Right cardiac atrium (tissue), 5 donors: ENCODE measurements at regions not wholly inside any gene's neighbourhood (a gene's known extent, or its start where the extent isn't known, plus 50 kb on each side); places are given as distances from the start of the nearest gene placed in this dataset.

Source experiments
- ATAC-seq, 2 donors: fragments of 200-7000 bp; cut with Tn5 transposase; one replicate each; pipeline versions ENCODE4 v1.8.0 to v1.9.1; 2020; ENCODE audit warnings: moderate library complexity in 2 of 2, mild to moderate bottlenecking in 1 of 2
- DNase-seq, 3 donors: peaks; one replicate each; pipeline ENCODE4 v3.0.0-alpha.2; 2020
- H3K27ac ChIP-seq: one replicate; pipeline ENCODE4 v1.5.1; 2013; ENCODE audit warnings: mild to moderate bottlenecking, low read length, control low read depth, moderate library complexity
- H3K27me3 ChIP-seq: one replicate; pipeline ENCODE4 v1.6.1; 2013; ENCODE audit not compliant: control insufficient read depth, insufficient read depth
- H3K4me1 ChIP-seq: one replicate; pipeline ENCODE4 v1.6.1; 2013; ENCODE audit warnings: low read length; ENCODE audit not compliant: control insufficient read depth, insufficient read depth
- H3K4me3 ChIP-seq: one replicate; pipeline ENCODE4 v1.5.1; 2013; ENCODE audit warnings: low read length, control low read depth
- H3K9me3 ChIP-seq: one replicate; pipeline ENCODE4 v1.6.1; 2013; ENCODE audit warnings: low read length; ENCODE audit not compliant: control insufficient read depth
- WGBS: extraction: QIAGEN DNeasy Blood & Tissue Kit; methylation state at CpG from one replicate; pipeline ENCODE4 v1.1.7; 2013; 5-methylcytosine and 5-hydroxymethylcytosine counted together
- intact Hi-C, 4 donors: fragments of 100-400 bp; cut with DNase I; formaldehyde crosslinking; loops; one replicate each; pipeline versions ENCODE4 v1.11.0 to v1.14.0; 2022 to 2023
- donor health status: healthy with polysubstance abuse.
- donor health status: DM: no; HTN: yes; CAD: no.
- donor health status: DM: no; HTN: no; CAD: no.
- donor health status: DM: no; HTN: yes; CAD: no; lungs with severe emphysema.
- donor health status: DM: yes; HTN: yes; CAD: no.

- DNase-seq = no peak
- H3K27ac ChIP-seq = no peak overlapping the region
- no peaks in the 10 kb centered on the region for H3K4me1 ChIP-seq
- H3K9me3 ChIP-seq = no peaks in the 10 kb centered on the region
- intact Hi-C loops = no loop called here
- 92% methylated on average over 1 of the region's 1 CpG for WGBS
- H3K4me3 ChIP-seq = no peak overlapping the region
- ATAC-seq = no peak
- no peaks in the 10 kb centered on the region for H3K27me3 ChIP-seq
Observed at GRCh38 chr9:22288661-22289060, 158.0 kb upstream of the DMRTA1 start.

- H3K4me3 ChIP-seq = no peak overlapping the region
- WGBS = 23% methylated on average over 2 of the region's 2 CpGs
- ATAC-seq (no peak), DNase-seq (no peak)
- no peaks in the 10 kb centered on the region for H3K4me1 ChIP-seq
- no peaks in the 10 kb centered on the region for H3K9me3 ChIP-seq
- H3K27ac ChIP-seq = no peak overlapping the region
- intact Hi-C loops = loop anchor here in 2 of 4 donors (5.0 to 10.0 kb wide), 2 partner anchors 148 to 150 kb away; no protein-coding TSS in a partner anchor
- no peaks in the 10 kb centered on the region for H3K27me3 ChIP-seq
Observed at GRCh38 chr9:22307013-22307711, 139.5 kb upstream of the DMRTA1 start.

GRCh38 chr9:22308177-22308576 lies 138.4 kb upstream of the DMRTA1 start:
- Histone ChIP-seq H3K9me3 (no peaks in the 10 kb centered on the region), H3K27me3 (no peaks in the 10 kb centered on the region), H3K4me1 (no peaks in the 10 kb centered on the region), H3K4me3 (no peak overlapping the region), H3K27ac (no peak overlapping the region)
- DNase-seq (no peak), ATAC-seq (no peak)
- intact Hi-C loops = loop anchor here in 2 of 4 donors (5.0 to 10.0 kb wide), 2 partner anchors 147 to 149 kb away; no protein-coding TSS in a partner anchor

DNA sequence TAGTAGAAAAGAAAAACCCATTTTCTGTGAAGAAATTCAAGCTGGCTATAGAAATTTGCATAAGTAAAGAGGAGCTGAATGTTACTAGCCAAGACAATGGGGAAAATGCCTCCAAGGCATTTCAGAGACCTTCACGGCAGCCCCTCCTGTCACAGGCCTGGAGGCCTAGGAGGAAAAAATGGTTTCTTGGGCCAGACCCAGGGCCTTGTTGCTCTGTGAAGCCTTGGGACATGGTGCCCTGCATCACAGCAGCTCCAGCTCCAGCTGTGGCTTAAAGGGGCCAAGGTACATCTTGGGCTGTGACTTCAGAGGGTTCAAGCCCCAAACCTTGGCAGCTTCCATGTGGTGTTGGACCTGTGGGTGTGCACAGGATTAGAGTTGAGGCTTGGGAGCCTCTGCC lies 130.0 kb upstream of the DMRTA1 start:
- H3K27me3 ChIP-seq = no peaks in the 10 kb centered on the region
- no peak overlapping the region for H3K4me3 ChIP-seq
- H3K27ac ChIP-seq = no peak overlapping the region
- no peak for ATAC-seq
- no peaks in the 10 kb centered on the region for H3K9me3 ChIP-seq
- no peaks in the 10 kb centered on the region for H3K4me1 ChIP-seq
- 76% methylated on average over 1 of the region's 1 CpG for WGBS
- intact Hi-C loops = no loop called here
- no peak for DNase-seq

DNA sequence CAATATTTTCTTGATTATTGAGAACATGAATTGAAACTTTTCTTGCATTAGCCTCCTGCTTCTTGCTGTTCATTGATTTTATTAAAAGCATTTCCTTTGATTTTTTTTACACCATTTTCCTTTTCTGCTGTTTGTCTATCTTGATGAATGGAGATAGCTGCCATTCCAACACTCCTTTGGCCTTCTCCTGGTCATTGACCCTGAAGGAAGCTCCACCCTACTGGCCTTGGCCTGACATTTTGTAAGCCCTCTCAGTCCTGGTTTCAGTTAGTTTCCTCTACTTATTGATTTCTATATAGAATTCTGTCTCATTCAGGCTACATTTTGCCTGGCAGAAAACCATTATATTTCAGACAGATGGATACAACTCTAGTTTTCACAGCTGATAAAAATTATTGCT lies 115.1 kb upstream of the DMRTA1 start:
- no peak for DNase-seq
- intact Hi-C loops = no loop called here
- no peaks in the 10 kb centered on the region for H3K9me3 ChIP-seq
- no peaks in the 10 kb centered on the region for H3K4me1 ChIP-seq
- no peak overlapping the region for H3K4me3 ChIP-seq
- no peak for ATAC-seq
- no peaks in the 10 kb centered on the region for H3K27me3 ChIP-seq
- H3K27ac ChIP-seq = no peak overlapping the region

DNA sequence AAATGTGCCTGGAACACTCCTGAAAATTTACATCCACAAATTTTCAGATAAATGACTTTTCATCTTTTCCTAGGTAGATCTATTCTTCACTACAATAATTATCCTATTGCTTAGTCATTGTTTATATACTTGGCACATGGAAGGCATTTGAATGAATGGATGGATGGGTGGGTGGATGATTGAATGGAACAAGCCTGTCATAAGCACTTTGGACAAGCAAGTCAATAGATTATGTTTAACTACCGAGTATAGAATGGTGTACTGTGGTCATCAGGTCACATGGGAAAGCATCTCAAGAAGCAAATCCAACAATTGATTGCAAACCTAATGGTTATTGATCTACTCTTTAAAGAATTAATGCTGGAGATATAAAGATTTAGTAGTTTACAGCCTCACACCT lies 114.4 kb upstream of the DMRTA1 start:
- H3K27me3 ChIP-seq = no peaks in the 10 kb centered on the region
- no peak overlapping the region for H3K27ac ChIP-seq
- no peaks in the 10 kb centered on the region for H3K9me3 ChIP-seq
- H3K4me1 ChIP-seq = no peaks in the 10 kb centered on the region
- no peak for DNase-seq
- intact Hi-C loops = no loop called here
- ATAC-seq = no peak
- 58% methylated on average over 1 of the region's 1 CpG for WGBS
- no peak overlapping the region for H3K4me3 ChIP-seq

GRCh38 chr9:22337261-22337660 lies 109.4 kb upstream of the DMRTA1 start:
- intact Hi-C loops = no loop called here
- Histone ChIP-seq H3K4me3 (no peak overlapping the region), H3K9me3 (no peaks in the 10 kb centered on the region), H3K27me3 (no peaks in the 10 kb centered on the region), H3K4me1 (no peaks in the 10 kb centered on the region), H3K27ac (no peak overlapping the region)
- WGBS = 29% methylated on average over 1 of the region's 1 CpG
- no peak for DNase-seq
- ATAC-seq = no peak

GRCh38 chr9:22342491-22343217 lies 104.0 kb upstream of the DMRTA1 start:
- Histone ChIP-seq H3K27me3 (no peaks in the 10 kb centered on the region), H3K4me1 (no peaks in the 10 kb centered on the region), H3K4me3 (no peak overlapping the region), H3K9me3 (no peaks in the 10 kb centered on the region), H3K27ac (no peak overlapping the region)
- 35% methylated on average over 3 of the region's 3 CpGs for WGBS
- DNase-seq (peak in 1 of 3 donors; percentile 15), ATAC-seq (peak; percentile 57 to 81)
- intact Hi-C loops = no loop called here

- H3K4me1 ChIP-seq = no peaks in the 10 kb centered on the region
- no peak for DNase-seq
- H3K4me3 ChIP-seq = no peak overlapping the region
- H3K9me3 ChIP-seq = no peaks in the 10 kb centered on the region
- intact Hi-C loops = no loop called here
- H3K27ac ChIP-seq = no peak overlapping the region
- ATAC-seq = no peak
- 95% methylated on average over 1 of the region's 1 CpG for WGBS
- H3K27me3 ChIP-seq = no peaks in the 10 kb centered on the region
Observed at GRCh38 chr9:22343218-22343611, 103.4 kb upstream of the DMRTA1 start.

GRCh38 chr9:22354699-22355384 lies 91.8 kb upstream of the DMRTA1 start:
- ATAC-seq = no peak

GRCh38 chr9:22356985-22357384 lies 89.6 kb upstream of the DMRTA1 start:
- intact Hi-C loops = no loop called here
- Histone ChIP-seq H3K27me3 (no peaks in the 10 kb centered on the region), H3K9me3 (no peaks in the 10 kb centered on the region), H3K27ac (no peak overlapping the region), H3K4me1 (no peaks in the 10 kb centered on the region), H3K4me3 (no peak overlapping the region)
- no peak for DNase-seq
- ATAC-seq = no peak
- WGBS = 68% methylated on average over 5 of the region's 5 CpGs

More at GRCh38 chr9:22354699-22355384, 91.8 kb upstream of the DMRTA1 start:
- no peak for DNase-seq
- Histone ChIP-seq H3K4me1 (no peaks in the 10 kb centered on the region), H3K27ac (no peak overlapping the region), H3K9me3 (no peaks in the 10 kb centered on the region), H3K4me3 (no peak overlapping the region), H3K27me3 (no peaks in the 10 kb centered on the region)
- intact Hi-C loops = no loop called here
- 86% methylated on average over 10 of the region's 13 CpGs for WGBS
